PFSK-1 (cell line): ENCODE measurements at regions not wholly inside any gene's neighbourhood (a gene's known extent, or its start where the extent isn't known, plus 50 kb on each side); places are given as distances from the start of the nearest gene placed in this dataset.

Experiments
- FOXP2 ChIP-seq: optimal IDR thresholded peaks from 2 replicates; pipeline ENCODE3; 2011; ENCODE audit warnings: borderline replicate concordance, control low read depth, inconsistent platforms; ENCODE audit not compliant: insufficient read depth; ENCODE audit errors: extremely low read length, extremely low read depth
- POLR2AphosphoS5 ChIP-seq: IDR thresholded peaks from 2 replicates; pipeline ENCODE4 v1.6.1; 2012; ENCODE audit warnings: low read depth, mild to moderate bottlenecking, control low read depth, low read length, moderate library complexity
- SIN3A ChIP-seq: IDR thresholded peaks from 2 replicates; pipeline ENCODE4 v1.6.1; 2012; ENCODE audit warnings: mild to moderate bottlenecking, low read length, moderate library complexity, borderline replicate concordance; ENCODE audit not compliant: insufficient read depth
- TAF1 ChIP-seq: IDR thresholded peaks from 2 replicates; pipeline ENCODE4 v1.6.1; 2012; ENCODE audit warnings: low read length, control low read depth, borderline replicate concordance; ENCODE audit not compliant: insufficient read depth
- TF ChIP-seq, protein P1 (sequence below), 2 experiments: IDR thresholded peaks; 2 replicates each; pipeline versions ENCODE4 v1.6.1 to v1.8.0; 2011 to 2012; ENCODE audit warnings: low read depth in 2 of 2, low read length in 2 of 2, control low read depth in 1 of 2, inconsistent platforms in 1 of 2, mild to moderate bottlenecking in 1 of 2, moderate library complexity in 1 of 2; ENCODE audit not compliant: insufficient read depth in 1 of 2

DNA sequence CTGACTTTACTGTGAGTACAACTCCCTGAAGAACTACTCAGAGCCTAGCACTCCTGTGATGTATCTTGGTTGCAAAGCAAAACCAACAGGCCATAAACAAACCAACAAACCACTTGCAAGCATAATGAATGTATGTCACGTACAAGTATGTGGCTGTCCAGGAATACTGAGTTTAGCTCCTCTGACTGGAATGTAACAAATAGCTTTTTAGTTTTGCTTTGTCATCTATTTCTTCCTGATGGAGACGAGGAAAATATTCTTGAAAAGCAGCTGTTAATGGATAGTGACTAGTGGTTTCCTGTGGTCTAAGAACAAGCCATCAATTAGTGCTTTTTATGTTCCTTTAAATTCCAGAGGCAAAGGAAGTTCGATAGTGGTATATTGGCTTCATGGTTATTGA is 101.9 kb upstream of the LY86 start:
- TF ChIP-seq POLR2AphosphoS5 (no peak), TAF1 (no peak), SIN3A (no peak), FOXP2 (no peak)
- TF ChIP-seq, protein P1, sequence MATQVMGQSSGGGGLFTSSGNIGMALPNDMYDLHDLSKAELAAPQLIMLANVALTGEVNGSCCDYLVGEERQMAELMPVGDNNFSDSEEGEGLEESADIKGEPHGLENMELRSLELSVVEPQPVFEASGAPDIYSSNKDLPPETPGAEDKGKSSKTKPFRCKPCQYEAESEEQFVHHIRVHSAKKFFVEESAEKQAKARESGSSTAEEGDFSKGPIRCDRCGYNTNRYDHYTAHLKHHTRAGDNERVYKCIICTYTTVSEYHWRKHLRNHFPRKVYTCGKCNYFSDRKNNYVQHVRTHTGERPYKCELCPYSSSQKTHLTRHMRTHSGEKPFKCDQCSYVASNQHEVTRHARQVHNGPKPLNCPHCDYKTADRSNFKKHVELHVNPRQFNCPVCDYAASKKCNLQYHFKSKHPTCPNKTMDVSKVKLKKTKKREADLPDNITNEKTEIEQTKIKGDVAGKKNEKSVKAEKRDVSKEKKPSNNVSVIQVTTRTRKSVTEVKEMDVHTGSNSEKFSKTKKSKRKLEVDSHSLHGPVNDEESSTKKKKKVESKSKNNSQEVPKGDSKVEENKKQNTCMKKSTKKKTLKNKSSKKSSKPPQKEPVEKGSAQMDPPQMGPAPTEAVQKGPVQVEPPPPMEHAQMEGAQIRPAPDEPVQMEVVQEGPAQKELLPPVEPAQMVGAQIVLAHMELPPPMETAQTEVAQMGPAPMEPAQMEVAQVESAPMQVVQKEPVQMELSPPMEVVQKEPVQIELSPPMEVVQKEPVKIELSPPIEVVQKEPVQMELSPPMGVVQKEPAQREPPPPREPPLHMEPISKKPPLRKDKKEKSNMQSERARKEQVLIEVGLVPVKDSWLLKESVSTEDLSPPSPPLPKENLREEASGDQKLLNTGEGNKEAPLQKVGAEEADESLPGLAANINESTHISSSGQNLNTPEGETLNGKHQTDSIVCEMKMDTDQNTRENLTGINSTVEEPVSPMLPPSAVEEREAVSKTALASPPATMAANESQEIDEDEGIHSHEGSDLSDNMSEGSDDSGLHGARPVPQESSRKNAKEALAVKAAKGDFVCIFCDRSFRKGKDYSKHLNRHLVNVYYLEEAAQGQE (IDR thresholded peaks at IDR 0.05; ENCODE audit: insufficient read depth in 1 of 2, low read depth in 2 of 2, low read length in 2 of 2) = no peak
